Neural cell (in vitro differentiated cells): ENCODE measurements at regions not wholly inside any gene's neighbourhood (a gene's known extent, or its start where the extent isn't known, plus 50 kb on each side); places are given as distances from the start of the nearest gene placed in this dataset.

Experiments used
- CTCF ChIP-seq: fragments of 450-650 bp; IDR thresholded peaks from 2 replicates; pipeline ENCODE4 v1.5.1; 2014; ENCODE audit warnings: antibody characterized with exemption, mild to moderate bottlenecking, moderate library complexity; ENCODE audit not compliant: poor library complexity, severe bottlenecking
- EP300 ChIP-seq: fragments of 450-650 bp; conservative IDR thresholded peaks from 2 replicates; pipeline ENCODE4 v1.6.1; 2014; ENCODE audit warnings: antibody characterized with exemption, mild to moderate bottlenecking, moderate library complexity; ENCODE audit not compliant: poor library complexity, severe bottlenecking
- RAD21 ChIP-seq: fragments of 450-650 bp; conservative IDR thresholded peaks from 2 replicates; pipeline ENCODE4 v1.6.1; 2014; ENCODE audit warnings: antibody characterized with exemption, mild to moderate bottlenecking, moderate library complexity
- REST ChIP-seq: IDR thresholded peaks from 2 replicates; pipeline ENCODE4 v1.6.1; 2012; ENCODE audit warnings: borderline replicate concordance

GRCh38 chr6:33918175-33918695, 114.4 kb upstream of the MLN start:
- TF ChIP-seq REST (no peak), RAD21 (no peak), CTCF (no peak), EP300 (no peak)
